ENCODE measurements at regions not wholly inside any gene's neighbourhood (a gene's known extent, or its start where the extent isn't known, plus 50 kb on each side); places are given as distances from the start of the nearest gene placed in this dataset.
A peak's percentile ranks its signal among the peaks of the same experiment; 100 is the strongest.

DNA sequence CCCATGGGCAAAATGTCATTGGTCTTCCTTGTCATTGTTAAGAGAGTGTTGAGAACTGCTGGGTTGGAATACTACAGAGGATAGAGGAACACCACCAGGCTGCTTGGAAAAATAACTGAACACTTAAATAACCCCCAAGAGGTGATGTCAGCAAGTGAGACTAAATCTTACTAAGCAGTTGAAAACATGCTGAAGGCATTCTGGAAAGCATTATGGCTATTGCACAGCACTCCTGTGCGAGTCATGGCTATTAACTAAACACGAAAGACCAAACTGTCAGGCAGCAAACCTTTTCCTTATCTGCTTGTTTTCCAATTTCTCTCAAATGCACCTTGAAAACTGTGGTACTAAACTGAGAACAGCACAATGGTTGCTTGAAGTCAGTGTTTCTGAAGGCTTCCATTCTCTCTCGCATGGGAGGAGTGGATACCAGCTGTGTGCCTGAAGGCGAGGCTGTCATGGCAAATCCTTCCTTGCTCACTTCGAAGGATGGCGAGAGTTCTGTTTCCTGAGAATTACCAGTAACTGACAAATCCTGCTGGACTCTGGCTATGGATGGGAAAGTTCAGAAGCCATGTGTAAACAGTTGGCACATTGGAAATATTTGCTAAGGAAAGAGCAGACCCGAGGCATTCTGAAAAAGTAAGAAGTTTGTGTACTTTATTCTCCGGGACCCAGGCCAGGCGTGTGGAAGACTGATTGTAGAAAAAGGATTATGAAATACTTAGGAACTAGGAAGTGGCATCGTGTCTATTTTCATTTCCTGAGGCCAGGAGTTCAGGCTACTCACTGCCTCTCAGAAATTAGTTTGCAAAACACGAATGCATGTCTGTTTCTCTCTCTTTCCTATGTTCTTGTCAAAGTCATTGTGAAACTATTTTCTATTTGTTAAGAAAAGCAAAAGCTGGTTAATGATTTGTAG is 182.1 kb downstream of the DMRT2 start:
- TF ChIP-seq, protein P1, sequence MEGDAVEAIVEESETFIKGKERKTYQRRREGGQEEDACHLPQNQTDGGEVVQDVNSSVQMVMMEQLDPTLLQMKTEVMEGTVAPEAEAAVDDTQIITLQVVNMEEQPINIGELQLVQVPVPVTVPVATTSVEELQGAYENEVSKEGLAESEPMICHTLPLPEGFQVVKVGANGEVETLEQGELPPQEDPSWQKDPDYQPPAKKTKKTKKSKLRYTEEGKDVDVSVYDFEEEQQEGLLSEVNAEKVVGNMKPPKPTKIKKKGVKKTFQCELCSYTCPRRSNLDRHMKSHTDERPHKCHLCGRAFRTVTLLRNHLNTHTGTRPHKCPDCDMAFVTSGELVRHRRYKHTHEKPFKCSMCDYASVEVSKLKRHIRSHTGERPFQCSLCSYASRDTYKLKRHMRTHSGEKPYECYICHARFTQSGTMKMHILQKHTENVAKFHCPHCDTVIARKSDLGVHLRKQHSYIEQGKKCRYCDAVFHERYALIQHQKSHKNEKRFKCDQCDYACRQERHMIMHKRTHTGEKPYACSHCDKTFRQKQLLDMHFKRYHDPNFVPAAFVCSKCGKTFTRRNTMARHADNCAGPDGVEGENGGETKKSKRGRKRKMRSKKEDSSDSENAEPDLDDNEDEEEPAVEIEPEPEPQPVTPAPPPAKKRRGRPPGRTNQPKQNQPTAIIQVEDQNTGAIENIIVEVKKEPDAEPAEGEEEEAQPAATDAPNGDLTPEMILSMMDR (conservative IDR thresholded peaks at IDR 0.05 in 1 of 2, IDR thresholded peaks at IDR 0.05 in 1 of 2; ENCODE audit: low read depth in 1 of 2, low read length in 2 of 2), result no peak
- TF ChIP-seq EZH2 (IDR thresholded peaks at IDR 0.05; ENCODE audit: low read length, missing control alignments), result no peak
- peak overlapping the region; percentile 69 for H2AFZ ChIP-seq (ENCODE audit: low read length)
- peak overlapping the region; percentile 1 to 24 (median 17) for H3K4me3 ChIP-seq (replicated peaks in 1 of 4; ENCODE audit: control extremely low read depth in 1 of 4, insufficient read depth in 1 of 4, low read depth in 3 of 4, low read length in 4 of 4)
- DNase-seq (ENCODE audit: low read depth in 2 of 2), result peak; percentile 33 to 92
- no peaks in the 10 kb centered on the region for H3K79me2 ChIP-seq (ENCODE audit: control insufficient read depth, insufficient read depth, low read length)
- no peaks in the 10 kb centered on the region for H3K27me3 ChIP-seq (ENCODE audit: control insufficient read depth, insufficient read depth, low read length)
- H3K9ac ChIP-seq (ENCODE audit: insufficient read depth, low read length), result no peak overlapping the region
- H4K20me1 ChIP-seq (ENCODE audit: control insufficient read depth, extremely low read depth, insufficient read depth, low read length), result no peaks in the 10 kb centered on the region
- H3K4me1 ChIP-seq (ENCODE audit: control insufficient read depth, extremely low read depth, insufficient read depth, low read length), result peaks cover 5% of the 10 kb centered on the region
- H3K36me3 ChIP-seq (ENCODE audit: control insufficient read depth, insufficient read depth, low read length), result no peaks in the 10 kb centered on the region
- H3K27ac ChIP-seq (ENCODE audit: insufficient read depth, low read length), result peak overlapping the region; percentile 81
- H3K4me2 ChIP-seq (ENCODE audit: extremely low read depth, insufficient read depth, low read length), result peak overlapping the region; percentile 93
- H3K9me3 ChIP-seq (ENCODE audit: control insufficient read depth, insufficient read depth, low read depth, low read length), result no peaks in the 10 kb centered on the region

DNA sequence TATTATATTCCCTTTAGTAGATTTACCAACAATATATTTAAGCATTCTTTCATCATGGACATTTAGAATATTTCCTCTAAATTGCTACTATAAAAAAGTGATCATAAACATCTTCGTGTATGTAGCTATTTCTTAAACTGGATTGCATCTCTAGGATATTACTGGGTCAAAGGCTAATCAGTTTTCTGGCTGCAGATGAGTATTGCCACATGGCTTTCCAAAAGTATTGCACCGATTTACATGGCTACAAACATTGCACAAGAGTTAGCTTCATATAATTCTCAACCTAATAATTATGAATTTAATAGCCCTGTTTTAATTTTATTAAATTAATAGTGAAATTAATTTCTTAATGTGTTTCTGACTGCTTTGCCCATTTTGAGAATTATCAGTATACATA is 183.4 kb downstream of the DMRT2 start:
- Histone ChIP-seq H3K79me2 (ENCODE audit: control insufficient read depth, insufficient read depth, low read length) (no peaks in the 10 kb centered on the region), H2AFZ (ENCODE audit: low read length) (no peak overlapping the region), H3K9me3 (ENCODE audit: control insufficient read depth, insufficient read depth, low read depth, low read length) (no peaks in the 10 kb centered on the region), H3K27ac (ENCODE audit: insufficient read depth, low read length) (no peak overlapping the region), H3K4me2 (ENCODE audit: extremely low read depth, insufficient read depth, low read length) (no peak overlapping the region), H3K36me3 (ENCODE audit: control insufficient read depth, insufficient read depth, low read length) (no peaks in the 10 kb centered on the region), H3K9ac (ENCODE audit: insufficient read depth, low read length) (no peak overlapping the region), H4K20me1 (ENCODE audit: control insufficient read depth, extremely low read depth, insufficient read depth, low read length) (no peaks in the 10 kb centered on the region), H3K4me1 (ENCODE audit: control insufficient read depth, extremely low read depth, insufficient read depth, low read length) (peaks cover 5% of the 10 kb centered on the region), H3K4me3 (replicated peaks in 1 of 4; ENCODE audit: control extremely low read depth in 1 of 4, insufficient read depth in 1 of 4, low read depth in 3 of 4, low read length in 4 of 4) (no peak overlapping the region), H3K27me3 (ENCODE audit: control insufficient read depth, insufficient read depth, low read length) (no peaks in the 10 kb centered on the region)
- peak in 1 of 2 donors; percentile 75 for DNase-seq (ENCODE audit: low read depth in 2 of 2)
- no peak for TF ChIP-seq EZH2 (IDR thresholded peaks at IDR 0.05; ENCODE audit: low read length, missing control alignments)
- TF ChIP-seq, protein P1 (conservative IDR thresholded peaks at IDR 0.05 in 1 of 2, IDR thresholded peaks at IDR 0.05 in 1 of 2; ENCODE audit: low read depth in 1 of 2, low read length in 2 of 2), result no peak

DNA sequence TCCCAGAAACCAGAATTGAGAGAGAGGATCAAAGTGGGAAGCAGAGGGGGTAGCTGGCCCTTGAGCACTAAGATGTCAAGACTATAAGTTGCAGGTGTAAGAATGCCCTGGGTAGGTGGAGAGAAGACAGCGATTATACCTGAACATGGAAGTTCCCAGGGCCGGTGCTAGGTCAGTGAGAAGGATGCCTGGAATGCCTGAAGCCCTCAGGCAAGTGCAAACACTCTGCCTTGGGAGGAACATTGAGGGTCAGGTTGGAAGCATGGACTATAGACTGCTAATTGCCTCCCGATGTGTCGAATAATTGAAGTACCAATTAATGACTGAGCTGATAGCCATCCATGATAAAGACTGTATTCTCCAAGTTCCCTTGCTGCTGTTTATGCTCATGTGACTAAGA is 185.5 kb downstream of the DMRT2 start:
- no peak overlapping the region for H2AFZ ChIP-seq (ENCODE audit: low read length)

More for the DNA sequence above, 185.5 kb downstream of the DMRT2 start:
- Histone ChIP-seq H3K9me3 (ENCODE audit: control insufficient read depth, insufficient read depth, low read depth, low read length) (no peaks in the 10 kb centered on the region), H3K27me3 (ENCODE audit: control insufficient read depth, insufficient read depth, low read length) (no peaks in the 10 kb centered on the region), H3K9ac (ENCODE audit: insufficient read depth, low read length) (no peak overlapping the region), H4K20me1 (ENCODE audit: control insufficient read depth, extremely low read depth, insufficient read depth, low read length) (no peaks in the 10 kb centered on the region), H3K36me3 (ENCODE audit: control insufficient read depth, insufficient read depth, low read length) (no peaks in the 10 kb centered on the region), H3K4me3 (replicated peaks in 1 of 4; ENCODE audit: control extremely low read depth in 1 of 4, insufficient read depth in 1 of 4, low read depth in 3 of 4, low read length in 4 of 4) (no peak overlapping the region), H3K4me2 (ENCODE audit: extremely low read depth, insufficient read depth, low read length) (no peak overlapping the region), H3K27ac (ENCODE audit: insufficient read depth, low read length) (no peak overlapping the region), H3K79me2 (ENCODE audit: control insufficient read depth, insufficient read depth, low read length) (no peaks in the 10 kb centered on the region), H3K4me1 (ENCODE audit: control insufficient read depth, extremely low read depth, insufficient read depth, low read length) (peaks cover 5% of the 10 kb centered on the region)
- TF ChIP-seq, protein P1 (conservative IDR thresholded peaks at IDR 0.05 in 1 of 2, IDR thresholded peaks at IDR 0.05 in 1 of 2; ENCODE audit: low read depth in 1 of 2, low read length in 2 of 2), result no peak
- TF ChIP-seq EZH2 (IDR thresholded peaks at IDR 0.05; ENCODE audit: low read length, missing control alignments), result no peak
- no peak for DNase-seq (ENCODE audit: low read depth in 2 of 2)

Measured in fibroblast of lung (primary cell).